ENCODE measurements at regions not wholly inside any gene's neighbourhood (a gene's known extent, or its start where the extent isn't known, plus 50 kb on each side); places are given as distances from the start of the nearest gene placed in this dataset.

- no peak overlapping the region for H3K4me3 ChIP-seq (replicated peaks; ENCODE audit: insufficient read depth, low read length)
- DNase-seq (ENCODE audit: low read depth in 1 of 2, low spot score in 1 of 2): no peak
- TF ChIP-seq POLR2AphosphoS5 (IDR thresholded peaks at IDR 0.05; ENCODE audit: low read depth): no peak
- H3K27me3 ChIP-seq (ENCODE audit: insufficient read depth, poor library complexity, severe bottlenecking): no peaks in the 10 kb centered on the region
- no peak overlapping the region for H3K27ac ChIP-seq (replicated peaks)
Observed at GRCh38 chr10:8910314-8910713, 855.8 kb downstream of the GATA3 start.

GRCh38 chr10:8911032-8911431, 856.5 kb downstream of the GATA3 start:
- no peaks in the 10 kb centered on the region for H3K27me3 ChIP-seq (ENCODE audit: insufficient read depth, poor library complexity, severe bottlenecking)
- no peak for TF ChIP-seq GABPA (IDR thresholded peaks at IDR 0.05; ENCODE audit: low read depth)
- TF ChIP-seq SPI1 (IDR thresholded peaks at IDR 0.05; ENCODE audit: borderline replicate concordance, low read depth): no peak
- no peak for TF ChIP-seq REST (IDR thresholded peaks at IDR 0.05; ENCODE audit: insufficient replicate concordance, low read depth)
- no peak for TF ChIP-seq CTCF (IDR thresholded peaks at IDR 0.05; ENCODE audit: insufficient read depth, low read length)
- TF ChIP-seq POLR2AphosphoS5 (IDR thresholded peaks at IDR 0.05; ENCODE audit: low read depth): no peak
- H3K27ac ChIP-seq (replicated peaks): no peak overlapping the region
- DNase-seq (ENCODE audit: low read depth in 1 of 2, low spot score in 1 of 2): no peak
- no peak overlapping the region for H3K4me3 ChIP-seq (replicated peaks; ENCODE audit: insufficient read depth, low read length)

- Histone ChIP-seq H3K27ac (replicated peaks) (no peak overlapping the region), H3K27me3 (ENCODE audit: insufficient read depth, poor library complexity, severe bottlenecking) (no peaks in the 10 kb centered on the region), H3K4me3 (replicated peaks; ENCODE audit: insufficient read depth, low read length) (no peak overlapping the region)
- DNase-seq (ENCODE audit: low read depth in 1 of 2, low spot score in 1 of 2): no peak
- TF ChIP-seq POLR2AphosphoS5 (IDR thresholded peaks at IDR 0.05; ENCODE audit: low read depth): no peak
- no peak for TF ChIP-seq REST (IDR thresholded peaks at IDR 0.05; ENCODE audit: insufficient replicate concordance, low read depth)
- TF ChIP-seq CTCF (IDR thresholded peaks at IDR 0.05; ENCODE audit: insufficient read depth, low read length): no peak
- no peak for TF ChIP-seq GABPA (IDR thresholded peaks at IDR 0.05; ENCODE audit: low read depth)
- no peak for TF ChIP-seq SPI1 (IDR thresholded peaks at IDR 0.05; ENCODE audit: borderline replicate concordance, low read depth)
Observed at GRCh38 chr10:8912108-8912507, 857.6 kb downstream of the GATA3 start.

GRCh38 chr10:8913720-8914119, 859.2 kb downstream of the GATA3 start:
- no peak overlapping the region for H3K27ac ChIP-seq (replicated peaks)
- TF ChIP-seq CTCF (IDR thresholded peaks at IDR 0.05; ENCODE audit: insufficient read depth, low read length) (no peak), GABPA (IDR thresholded peaks at IDR 0.05; ENCODE audit: low read depth) (no peak), SPI1 (IDR thresholded peaks at IDR 0.05; ENCODE audit: borderline replicate concordance, low read depth) (no peak), POLR2AphosphoS5 (IDR thresholded peaks at IDR 0.05; ENCODE audit: low read depth) (no peak), REST (IDR thresholded peaks at IDR 0.05; ENCODE audit: insufficient replicate concordance, low read depth) (no peak)
- no peak overlapping the region for H3K4me3 ChIP-seq (replicated peaks; ENCODE audit: insufficient read depth, low read length)
- H3K27me3 ChIP-seq (ENCODE audit: insufficient read depth, poor library complexity, severe bottlenecking): no peaks in the 10 kb centered on the region
- no peak for DNase-seq (ENCODE audit: low read depth in 1 of 2, low spot score in 1 of 2)

All from HL-60 (cell line).